Spleen (tissue), 11 donors: ENCODE measurements at regions not wholly inside any gene's neighbourhood (a gene's known extent, or its start where the extent isn't known, plus 50 kb on each side); places are given as distances from the start of the nearest gene placed in this dataset.

Experiments used
- DNase-seq: peaks from one replicate; pipeline ENCODE4 v3.0.0-alpha.2; 2020
- H3K27ac ChIP-seq, 8 donors: fragments of 200-600 bp; sonication (generic) in 7 of 8; 1 replicate in 4 of 8; 2 replicates in 4 of 8; pipeline versions ENCODE4 v1.5.0 to v1.8.0; 2016 to 2021; ENCODE audit warnings: inconsistent platforms in 4 of 8, mild to moderate bottlenecking in 4 of 8, moderate library complexity in 1 of 8
- H3K27me3 ChIP-seq, 7 donors: fragments of 200-600 bp; sonication (generic) in 6 of 7; replicated peaks in 1 of 7; 1 replicate in 4 of 7; 2 replicates in 3 of 7; pipeline versions ENCODE4 v1.5.0 to v1.8.0; 2016 to 2021; ENCODE audit warnings: inconsistent platforms in 3 of 7, mild to moderate bottlenecking in 1 of 7
- H3K36me3 ChIP-seq, 6 donors: fragments of 200-600 bp; sonication (generic) in 5 of 6; 1 replicate in 4 of 6; 2 replicates in 2 of 6; pipeline versions ENCODE4 v1.5.0 to v1.8.0; 2016 to 2021; ENCODE audit warnings: inconsistent platforms in 2 of 6
- H3K4me1 ChIP-seq, 6 donors: fragments of 200-600 bp; sonication (generic) in 5 of 6; 1 replicate in 3 of 6; 2 replicates in 3 of 6; pipeline versions ENCODE4 v1.5.0 to v1.8.0; 2016 to 2021; ENCODE audit warnings: inconsistent platforms in 3 of 6
- H3K4me3 ChIP-seq, 8 donors: fragments of 200-600 bp; sonication (generic) in 7 of 8; 1 replicate in 4 of 8; 2 replicates in 4 of 8; pipeline versions ENCODE4 v1.5.0 to v1.8.0; 2016 to 2021; ENCODE audit warnings: inconsistent platforms in 4 of 8, mild to moderate bottlenecking in 4 of 8, moderate library complexity in 2 of 8
- H3K9me3 ChIP-seq, 8 donors: fragments of 200-600 bp; sonication (generic) in 7 of 8; 1 replicate in 4 of 8; 2 replicates in 4 of 8; pipeline versions ENCODE4 v1.5.0 to v1.8.0; 2016 to 2021; ENCODE audit warnings: inconsistent platforms in 4 of 8
- POLR2A ChIP-seq, 3 donors: fragments of 450-650 bp; IDR thresholded peaks; one replicate each; pipeline ENCODE4 v1.5.1; 2017; ENCODE audit warnings: antibody characterized with exemption in 3 of 3, mild to moderate bottlenecking in 1 of 3
- POLR2AphosphoS5 ChIP-seq, 3 donors: sonication (generic); formaldehyde crosslinking; IDR thresholded peaks; one replicate each; pipeline ENCODE4 v1.5.1; 2017; ENCODE audit warnings: antibody characterized with exemption in 3 of 3
- whole genome bisulfite sequencing, 5 donors: extraction: QIAGEN DNeasy Blood & Tissue Kit in 3 of 5; methylation state at CpG; one replicate each; pipeline versions ENCODE4 v1.1.5 to v1.1.7; 2013 to 2018; 5-methylcytosine and 5-hydroxymethylcytosine counted together
- intact Hi-C: fragments of 100-400 bp; cut with DNase I; formaldehyde crosslinking; loops from one replicate; pipeline ENCODE4 v1.15.0; 2023; ENCODE audit warnings: low total_unique reads
- TF ChIP-seq, protein P1 (sequence below), 11 experiments: fragments of 200-600 bp in 7 of 11; fragments of 450-650 bp in 4 of 11; sonication (generic) in 4 of 11; IDR thresholded peaks in 8 of 11; conservative IDR thresholded peaks in 3 of 11; 1 replicate in 7 of 11; 2 replicates in 4 of 11; pipeline versions ENCODE4 v1.4.0 to v1.8.0; 2016 to 2021; ENCODE audit warnings: antibody characterized with exemption in 11 of 11, inconsistent platforms in 4 of 11, mild to moderate bottlenecking in 1 of 11
- donor health status: healthy with polysubstance abuse.
- donor health status: DM: no; HTN: no; CAD: no; lungs with moderate emphysema.
- donor health status: DM: no; HTN: no; CAD: no.
- donor health status: Bipolar disorder and iron deficiency.
- donor health status: healthy.
- donor health status: DM: no; HTN: no; CAD: no.
- donor health status: DM: yes; HTN: yes; CAD: no.

DNA sequence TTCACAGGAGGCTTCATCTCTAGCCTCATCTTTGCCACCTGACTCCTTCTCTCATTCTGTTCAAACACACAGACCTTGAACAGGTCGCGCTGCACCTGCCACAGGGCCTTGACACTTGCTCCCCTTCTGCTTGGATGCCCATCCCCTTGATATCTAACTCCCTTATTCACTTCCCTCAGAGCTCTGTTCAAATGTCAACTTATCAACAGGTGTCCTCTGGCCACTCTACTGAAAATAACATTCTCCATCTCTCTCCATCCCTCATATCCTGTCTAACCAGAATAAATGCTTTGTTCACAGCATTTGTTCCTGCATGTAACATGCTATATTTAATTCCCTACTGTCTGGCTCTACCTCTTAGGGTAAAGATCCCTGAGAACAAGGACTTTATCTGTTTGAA lies 67.2 kb upstream of the DRD2 start:
- H3K4me1 ChIP-seq, result no peaks in the 10 kb centered on the region
- H3K4me3 ChIP-seq, result no peak overlapping the region
- H3K27me3 ChIP-seq, result peaks cover 0 to 21% (median 0%) of the 10 kb centered on the region in 7 donors
- intact Hi-C loops, result no loop called here
- TF ChIP-seq POLR2A (IDR thresholded peaks at IDR 0.05) (no peak), POLR2AphosphoS5 (IDR thresholded peaks at IDR 0.05) (no peak)
- TF ChIP-seq, protein P1, sequence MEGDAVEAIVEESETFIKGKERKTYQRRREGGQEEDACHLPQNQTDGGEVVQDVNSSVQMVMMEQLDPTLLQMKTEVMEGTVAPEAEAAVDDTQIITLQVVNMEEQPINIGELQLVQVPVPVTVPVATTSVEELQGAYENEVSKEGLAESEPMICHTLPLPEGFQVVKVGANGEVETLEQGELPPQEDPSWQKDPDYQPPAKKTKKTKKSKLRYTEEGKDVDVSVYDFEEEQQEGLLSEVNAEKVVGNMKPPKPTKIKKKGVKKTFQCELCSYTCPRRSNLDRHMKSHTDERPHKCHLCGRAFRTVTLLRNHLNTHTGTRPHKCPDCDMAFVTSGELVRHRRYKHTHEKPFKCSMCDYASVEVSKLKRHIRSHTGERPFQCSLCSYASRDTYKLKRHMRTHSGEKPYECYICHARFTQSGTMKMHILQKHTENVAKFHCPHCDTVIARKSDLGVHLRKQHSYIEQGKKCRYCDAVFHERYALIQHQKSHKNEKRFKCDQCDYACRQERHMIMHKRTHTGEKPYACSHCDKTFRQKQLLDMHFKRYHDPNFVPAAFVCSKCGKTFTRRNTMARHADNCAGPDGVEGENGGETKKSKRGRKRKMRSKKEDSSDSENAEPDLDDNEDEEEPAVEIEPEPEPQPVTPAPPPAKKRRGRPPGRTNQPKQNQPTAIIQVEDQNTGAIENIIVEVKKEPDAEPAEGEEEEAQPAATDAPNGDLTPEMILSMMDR (IDR thresholded peaks at IDR 0.05 in 8 of 11, conservative IDR thresholded peaks at IDR 0.05 in 3 of 11), result no peak
- no peak overlapping the region for H3K27ac ChIP-seq
- DNase-seq, result no peak
- H3K36me3 ChIP-seq, result no peaks in the 10 kb centered on the region
- 91 to 98% (median 94%) methylated on average over 2 of the region's 2 CpGs for WGBS, 5 donors
- H3K9me3 ChIP-seq, result no peaks in the 10 kb centered on the region

DNA sequence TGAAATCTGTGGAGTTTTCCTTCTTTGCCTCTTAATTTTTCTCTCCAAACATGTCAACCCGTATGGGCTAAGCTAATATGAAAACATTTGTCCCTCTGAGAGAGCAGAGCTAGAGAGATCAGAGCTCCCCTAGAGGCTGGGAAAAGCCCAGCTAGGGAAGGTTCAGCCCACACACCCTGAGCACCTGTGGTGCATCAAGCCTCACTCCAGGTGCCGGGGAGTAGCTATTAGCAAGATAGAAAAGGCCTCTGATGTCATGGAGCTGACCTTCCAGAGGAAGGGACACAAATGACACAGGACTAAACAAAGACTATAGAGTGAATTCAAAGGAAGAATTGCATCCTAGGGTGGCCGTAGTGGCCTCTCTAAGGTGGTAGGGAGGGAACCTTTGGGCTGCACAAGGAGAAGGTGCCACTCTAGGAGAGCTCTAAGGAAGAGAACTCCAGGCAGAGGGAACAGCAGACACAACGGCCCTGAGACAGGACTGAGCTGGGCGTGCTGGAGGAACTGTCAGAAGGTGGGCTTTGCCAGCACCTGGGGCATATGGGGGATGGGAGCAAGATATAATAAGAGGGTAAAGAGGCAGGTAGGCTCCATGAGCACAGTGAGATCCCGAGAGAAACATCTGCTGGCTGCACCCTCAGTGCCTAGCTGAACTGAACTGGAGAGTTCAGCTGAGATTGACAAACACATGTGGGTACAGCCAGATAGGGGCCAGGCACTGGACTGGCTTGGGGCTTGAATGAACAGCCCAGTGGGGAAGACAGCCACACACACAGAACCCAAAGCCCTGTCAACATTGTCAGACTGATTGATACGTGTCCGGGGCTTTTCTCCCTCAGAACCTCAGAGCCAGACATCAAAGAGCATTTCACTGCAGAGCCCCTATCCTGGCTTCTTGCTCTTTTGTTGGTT lies 65.5 kb upstream of the DRD2 start:
- intact Hi-C loops, result no loop called here
- H3K9me3 ChIP-seq, result no peaks in the 10 kb centered on the region
- H3K27me3 ChIP-seq, result peaks cover 0 to 17% (median 0%) of the 10 kb centered on the region in 7 donors
- DNase-seq, result no peak
- WGBS, 5 donors, result 72 to 78% (median 77%) methylated on average over 8 of the region's 8 CpGs
- TF ChIP-seq POLR2A (IDR thresholded peaks at IDR 0.05) (no peak), POLR2AphosphoS5 (IDR thresholded peaks at IDR 0.05) (no peak)
- TF ChIP-seq, protein P1 (IDR thresholded peaks at IDR 0.05 in 8 of 11, conservative IDR thresholded peaks at IDR 0.05 in 3 of 11), result no peak
- H3K4me3 ChIP-seq, result no peak overlapping the region
- H3K36me3 ChIP-seq, result no peaks in the 10 kb centered on the region
- no peaks in the 10 kb centered on the region for H3K4me1 ChIP-seq
- H3K27ac ChIP-seq, result no peak overlapping the region

DNA sequence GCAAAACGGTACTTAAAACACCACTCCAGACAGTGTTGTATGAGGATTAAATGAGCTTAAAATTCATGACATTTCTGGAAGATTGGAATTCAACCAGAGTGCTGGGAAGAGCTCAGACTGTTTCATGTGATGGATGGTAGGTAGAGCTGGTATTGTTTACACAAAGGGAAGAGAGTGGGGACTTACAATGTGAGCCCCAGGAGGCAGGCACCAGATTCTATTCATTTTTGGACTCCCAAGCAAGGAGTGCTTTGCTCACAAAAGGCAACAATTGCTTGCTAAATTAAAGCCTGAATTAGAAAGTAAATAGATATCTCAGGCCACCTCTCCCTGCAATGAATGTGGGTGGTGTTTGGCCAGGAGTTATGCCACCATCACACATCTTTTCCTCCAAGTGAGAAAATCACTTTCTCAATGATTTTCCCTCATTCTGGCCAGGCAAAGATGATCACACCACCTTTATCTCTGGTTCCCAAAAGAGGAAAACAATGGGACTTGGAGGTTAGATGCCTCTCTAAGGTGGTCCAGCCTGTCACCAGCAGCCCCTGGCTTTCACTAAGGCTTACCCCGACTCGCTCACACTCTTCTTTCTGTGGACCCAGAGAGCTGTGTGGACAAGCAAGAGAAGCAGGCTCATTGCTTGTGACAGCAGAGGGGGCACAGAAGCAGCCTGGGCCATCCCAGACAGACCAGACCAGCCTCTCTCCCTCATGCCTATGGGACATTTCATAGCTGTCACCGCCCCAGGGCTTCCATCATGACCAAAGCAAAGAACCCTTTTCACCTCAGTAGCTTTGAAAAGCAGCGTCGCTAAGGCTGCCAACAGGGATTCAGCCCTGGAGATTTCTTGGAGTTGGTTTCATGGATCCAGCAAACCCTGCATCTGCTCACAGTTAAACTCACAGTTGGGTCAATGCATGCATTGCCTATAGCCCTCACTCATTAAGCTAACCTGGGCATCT lies 63.5 kb upstream of the DRD2 start:
- TF ChIP-seq, protein P1 (IDR thresholded peaks at IDR 0.05 in 8 of 11, conservative IDR thresholded peaks at IDR 0.05 in 3 of 11), result no peak
- no peak for TF ChIP-seq POLR2A (IDR thresholded peaks at IDR 0.05)
- no peak for TF ChIP-seq POLR2AphosphoS5 (IDR thresholded peaks at IDR 0.05)
- Histone ChIP-seq H3K27me3 (peaks cover 0 to 17% (median 0%) of the 10 kb centered on the region in 7 donors), H3K27ac (no peak overlapping the region), H3K9me3 (no peaks in the 10 kb centered on the region), H3K36me3 (no peaks in the 10 kb centered on the region), H3K4me3 (no peak overlapping the region), H3K4me1 (no peaks in the 10 kb centered on the region)
- no peak for DNase-seq
- 81 to 91% (median 83%) methylated on average over 6 of the region's 6 CpGs for WGBS, 5 donors
- intact Hi-C loops, result loop anchor here (10.0 kb wide), 1 partner anchor 1324 kb away; no protein-coding TSS in a partner anchor
